GM23248 (cell line): ENCODE measurements at regions not wholly inside any gene's neighbourhood (a gene's known extent, or its start where the extent isn't known, plus 50 kb on each side); places are given as distances from the start of the nearest gene placed in this dataset.
A peak's percentile ranks its signal among the peaks of the same experiment; 100 is the strongest.

Experiments
- DNase-seq: peaks from one replicate; pipeline ENCODE4 v3.0.0-alpha.2; 2015
- H2AFZ ChIP-seq: fragments of 200-600 bp; sonication (generic); 2 replicates; pipeline ENCODE4 v1.6.1; 2016; ENCODE audit warnings: antibody characterized with exemption
- H3F3A ChIP-seq: fragments of 200-600 bp; sonication (generic); 2 replicates; pipeline ENCODE4 v1.6.1; 2016; ENCODE audit warnings: mild to moderate bottlenecking, antibody characterized with exemption, mixed run types; ENCODE audit not compliant: insufficient read depth
- H3K27ac ChIP-seq: fragments of 200-600 bp; sonication (generic); 2 replicates; pipeline ENCODE4 v1.5.1; 2016; ENCODE audit warnings: mild to moderate bottlenecking
- H3K27me3 ChIP-seq: fragments of 200-600 bp; sonication (generic); replicated peaks from 2 replicates; pipeline ENCODE4 v1.6.1; 2016; ENCODE audit warnings: mild to moderate bottlenecking; ENCODE audit not compliant: insufficient read depth
- H3K36me3 ChIP-seq: fragments of 200-600 bp; sonication (generic); 2 replicates; pipeline ENCODE4 v1.6.1; 2016; ENCODE audit warnings: low read depth, mild to moderate bottlenecking
- H3K4me1 ChIP-seq: fragments of 200-600 bp; sonication (generic); 2 replicates; pipeline ENCODE4 v1.6.1; 2016; ENCODE audit warnings: mild to moderate bottlenecking; ENCODE audit not compliant: insufficient read depth
- H3K4me2 ChIP-seq: fragments of 200-600 bp; sonication (generic); one replicate; pipeline ENCODE4 v1.6.1; 2016; ENCODE audit warnings: mild to moderate bottlenecking; ENCODE audit not compliant: unreplicated experiment
- H3K4me3 ChIP-seq: fragments of 200-600 bp; sonication (generic); 2 replicates; pipeline ENCODE4 v1.5.1; 2016; ENCODE audit warnings: mild to moderate bottlenecking
- H3K79me2 ChIP-seq: fragments of 200-600 bp; sonication (generic); 2 replicates; pipeline ENCODE4 v1.6.1; 2016; ENCODE audit warnings: mild to moderate bottlenecking; ENCODE audit not compliant: insufficient read depth
- H3K9ac ChIP-seq: fragments of 200-600 bp; sonication (generic); 2 replicates; pipeline ENCODE4 v1.6.1; 2016; ENCODE audit warnings: mild to moderate bottlenecking
- H3K9me2 ChIP-seq: fragments of 200-600 bp; sonication (generic); 2 replicates; pipeline ENCODE4 v1.6.1; 2016; ENCODE audit warnings: mixed run types, mild to moderate bottlenecking, moderate library complexity; ENCODE audit not compliant: insufficient read depth
- H3K9me3 ChIP-seq: fragments of 200-600 bp; sonication (generic); one replicate; pipeline ENCODE4 v1.6.1; 2017; ENCODE audit warnings: low read depth
- H4K20me1 ChIP-seq: fragments of 200-600 bp; sonication (generic); 2 replicates; pipeline ENCODE4 v1.6.0; 2016; ENCODE audit not compliant: insufficient read depth
- EZH2 ChIP-seq: fragments of 200-600 bp; sonication (generic); IDR thresholded peaks from 2 replicates; pipeline ENCODE4 v1.6.1; 2018; ENCODE audit warnings: antibody characterized with exemption, mild to moderate bottlenecking; ENCODE audit not compliant: insufficient read depth, poor library complexity, severe bottlenecking
- EZH2phosphoT487 ChIP-seq: fragments of 200-600 bp; sonication (generic); IDR thresholded peaks from 2 replicates; pipeline ENCODE4 v1.6.1; 2018; ENCODE audit warnings: antibody characterized with exemption, moderate library complexity, mild to moderate bottlenecking, low read depth; ENCODE audit not compliant: insufficient read depth
- WGBS, 2 experiments: methylation state at CpG; one replicate each; pipeline ENCODE4 v1.1.6; 2015 to 2017; ENCODE audit warnings: low lambda C conversion rate in 2 of 2, low coverage in 1 of 2; ENCODE audit errors: missing lambda C conversion rate in 2 of 2; 5-methylcytosine and 5-hydroxymethylcytosine counted together
- in situ Hi-C: fragments of 300-500 bp; cut with MboI; formaldehyde crosslinking; loops from 2 replicates; pipeline ENCODE4 v1.15.0; 2020

- no peaks in the 10 kb centered on the region for H3K79me2 ChIP-seq
- no peak for DNase-seq
- H4K20me1 ChIP-seq: no peaks in the 10 kb centered on the region
- in situ Hi-C loops: no loop called here
- H3K9me2 ChIP-seq: no peaks in the 10 kb centered on the region
- H3F3A ChIP-seq: no peaks in the 10 kb centered on the region
- 82 to 90% methylated on average over 1 of the region's 1 CpG for whole genome bisulfite sequencing, 2 experiments
- no peaks in the 10 kb centered on the region for H3K36me3 ChIP-seq
- H3K4me2 ChIP-seq: no peak overlapping the region
- no peak overlapping the region for H3K27ac ChIP-seq
- no peak for TF ChIP-seq EZH2phosphoT487
- no peak for TF ChIP-seq EZH2
- no peak overlapping the region for H2AFZ ChIP-seq
- no peak overlapping the region for H3K9ac ChIP-seq
- H3K4me3 ChIP-seq: no peak overlapping the region
- H3K4me1 ChIP-seq: no peaks in the 10 kb centered on the region
- H3K27me3 ChIP-seq: peaks cover 7% of the 10 kb centered on the region; the same call in 1 of the 2 replicates
- H3K9me3 ChIP-seq: no peaks in the 10 kb centered on the region
Measured at GRCh38 chr3:22228705-22229104, 477.7 kb upstream of the ZNF385D start.

DNA sequence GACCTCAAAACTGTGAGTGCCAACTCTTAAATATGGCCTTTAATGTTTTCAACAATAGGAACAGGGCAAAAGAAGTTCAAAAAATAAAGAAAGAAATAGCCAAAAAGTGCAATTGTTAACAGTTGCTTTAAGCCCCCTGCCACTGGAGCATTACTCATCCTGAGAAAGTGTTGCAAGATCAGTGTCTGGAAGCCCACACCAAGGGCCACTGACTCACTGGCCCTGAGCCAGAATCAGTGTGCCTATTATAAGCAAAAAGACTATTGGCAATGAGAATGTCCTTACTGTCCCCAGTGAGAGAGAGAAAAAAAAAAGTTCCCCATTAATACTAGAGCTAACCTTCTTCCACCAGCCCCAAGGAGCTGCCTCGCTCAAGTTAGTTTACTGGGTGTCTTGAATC is 480.1 kb upstream of the ZNF385D start:
- no peak for TF ChIP-seq EZH2
- TF ChIP-seq EZH2phosphoT487: no peak
- no peak overlapping the region for H3K9ac ChIP-seq
- H3K36me3 ChIP-seq: no peaks in the 10 kb centered on the region
- no peaks in the 10 kb centered on the region for H3K4me1 ChIP-seq
- H3K27me3 ChIP-seq: peaks cover 6% of the 10 kb centered on the region; the same call in 1 of the 2 replicates
- in situ Hi-C loops: no loop called here
- no peaks in the 10 kb centered on the region for H3K79me2 ChIP-seq
- H3F3A ChIP-seq: no peaks in the 10 kb centered on the region
- no peak overlapping the region for H3K4me2 ChIP-seq
- H2AFZ ChIP-seq: no peak overlapping the region
- WGBS, 2 experiments: 79 to 92% methylated on average over 1 of the region's 1 CpG
- H3K27ac ChIP-seq: no peak overlapping the region
- H3K4me3 ChIP-seq: no peak overlapping the region
- H3K9me3 ChIP-seq: no peaks in the 10 kb centered on the region
- no peaks in the 10 kb centered on the region for H3K9me2 ChIP-seq
- peak; percentile 7 for DNase-seq
- H4K20me1 ChIP-seq: no peaks in the 10 kb centered on the region

DNA sequence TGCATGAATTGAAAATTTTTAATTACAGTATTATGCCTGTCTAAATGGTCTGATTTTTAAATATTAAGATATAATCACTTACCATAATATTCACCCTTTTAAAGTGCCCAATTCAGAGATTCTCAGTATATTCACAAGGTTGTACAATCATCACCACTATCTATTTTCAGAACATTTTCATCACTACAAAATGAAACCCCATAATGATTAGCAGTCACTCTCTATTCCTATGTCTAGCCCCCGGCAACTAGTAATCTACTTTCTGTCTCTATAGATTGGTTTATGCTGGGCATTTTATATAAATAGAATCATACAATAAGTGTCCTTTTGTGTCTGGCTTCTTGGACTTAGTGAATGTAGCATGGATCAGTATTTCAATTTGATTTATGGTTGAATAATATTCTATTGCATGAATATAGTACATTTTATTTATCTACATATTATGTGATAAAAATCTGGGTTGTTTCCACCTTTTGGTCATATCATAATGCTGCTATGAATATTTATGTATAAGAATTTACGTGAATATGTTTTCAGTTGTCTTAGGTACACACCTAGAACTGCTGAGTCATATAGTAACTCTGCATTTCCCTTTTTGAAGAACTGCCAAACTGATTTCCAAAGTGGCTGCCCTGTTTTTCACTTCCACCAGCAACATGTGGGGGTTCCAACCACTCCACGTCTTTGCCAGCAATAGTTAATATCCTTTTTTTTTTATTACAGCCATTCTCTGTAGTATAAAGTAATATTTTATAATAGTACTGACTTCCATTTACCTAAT is 485.7 kb upstream of the ZNF385D start:
- in situ Hi-C loops: no loop called here
- WGBS, 2 experiments: 77 to 83% methylated on average over 3 of the region's 3 CpGs
- H3K27ac ChIP-seq: no peak overlapping the region

DNA sequence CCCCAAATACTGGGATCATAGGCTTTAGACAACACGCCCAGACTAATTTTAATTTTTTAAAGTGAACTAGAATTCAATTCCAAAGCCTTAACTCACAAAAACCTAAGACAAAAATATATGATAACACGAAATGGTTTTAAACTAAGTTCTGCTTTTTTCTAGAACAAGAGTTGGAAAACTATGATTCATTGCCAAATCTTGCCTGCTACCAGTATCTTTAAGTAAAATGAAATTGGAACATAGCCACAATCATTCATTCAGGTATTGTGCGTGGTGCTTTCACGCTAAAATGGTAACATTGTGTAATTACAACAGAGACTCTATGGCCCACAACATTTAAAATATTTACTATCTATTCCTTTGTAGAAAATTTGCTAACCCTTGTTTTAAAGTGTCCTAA is 488.0 kb upstream of the ZNF385D start:
- H3K9ac ChIP-seq: no peak overlapping the region
- H3K9me2 ChIP-seq: no peaks in the 10 kb centered on the region
- peaks cover 21% of the 10 kb centered on the region; the same call in 1 of the 2 replicates for H3K27me3 ChIP-seq
- no peak for TF ChIP-seq EZH2
- no peak for TF ChIP-seq EZH2phosphoT487
- no peak for DNase-seq
- no peaks in the 10 kb centered on the region for H3F3A ChIP-seq
- no peak overlapping the region for H3K4me3 ChIP-seq
- 71 to 72% methylated on average over 4 of the region's 4 CpGs for WGBS, 2 experiments
- no peak overlapping the region for H3K27ac ChIP-seq
- no peaks in the 10 kb centered on the region for H3K9me3 ChIP-seq
- H3K36me3 ChIP-seq: no peaks in the 10 kb centered on the region
- no peaks in the 10 kb centered on the region for H4K20me1 ChIP-seq
- in situ Hi-C loops: no loop called here
- no peaks in the 10 kb centered on the region for H3K79me2 ChIP-seq
- no peak overlapping the region for H2AFZ ChIP-seq
- no peaks in the 10 kb centered on the region for H3K4me1 ChIP-seq
- H3K4me2 ChIP-seq: no peak overlapping the region

More for the DNA sequence above, 485.7 kb upstream of the ZNF385D start:
- no peak for TF ChIP-seq EZH2
- no peak for TF ChIP-seq EZH2phosphoT487
- Histone ChIP-seq H3K4me3 (no peak overlapping the region), H4K20me1 (no peaks in the 10 kb centered on the region), H3K4me2 (no peak overlapping the region), H3K4me1 (no peaks in the 10 kb centered on the region), H2AFZ (no peak overlapping the region), H3K79me2 (no peaks in the 10 kb centered on the region), H3K27me3 (peaks cover 14% of the 10 kb centered on the region; the same call in 1 of the 2 replicates), H3F3A (no peaks in the 10 kb centered on the region), H3K9me3 (no peaks in the 10 kb centered on the region), H3K9me2 (no peaks in the 10 kb centered on the region), H3K9ac (no peak overlapping the region), H3K36me3 (no peaks in the 10 kb centered on the region)
- no peak for DNase-seq
